ENCODE measurements at regions not wholly inside any gene's neighbourhood (a gene's known extent, or its start where the extent isn't known, plus 50 kb on each side); places are given as distances from the start of the nearest gene placed in this dataset.
"Not testable (repeated sequence)": the region's sequence is repeated elsewhere in the genome, so short reads cannot be mapped to it uniquely, and the experiment has no call there.

- DNase-seq (ENCODE audit: low read depth in 3 of 3): no peak
Measured at GRCh38 chr5:75002271-75002670, 50.1 kb downstream of the GCNT4 start.

GRCh38 chr5:74995926-74996325, 56.4 kb downstream of the GCNT4 start:
- no peak for DNase-seq (ENCODE audit: low read depth in 3 of 3)

- no peak for DNase-seq (ENCODE audit: low read depth in 3 of 3)
Measured at GRCh38 chr5:74994826-74995225, 57.5 kb downstream of the GCNT4 start.

GRCh38 chr5:74993743-74994142, 58.6 kb downstream of the GCNT4 start:
- no peak for DNase-seq (ENCODE audit: low read depth in 3 of 3)

- no peak for DNase-seq (ENCODE audit: low read depth in 3 of 3)
Measured at GRCh38 chr5:74992791-74993190, 59.6 kb downstream of the GCNT4 start.

GRCh38 chr5:74991522-74991921, 60.8 kb downstream of the GCNT4 start:
- no peak for DNase-seq (ENCODE audit: low read depth in 3 of 3)

GRCh38 chr5:74990194-74990593, 62.2 kb downstream of the GCNT4 start:
- no peak for DNase-seq (ENCODE audit: low read depth in 3 of 3)

- DNase-seq (ENCODE audit: low read depth in 3 of 3): no peak
Measured at GRCh38 chr5:74988273-74988983, 63.9 kb downstream of the GCNT4 start.

- no peak for DNase-seq (ENCODE audit: low read depth in 3 of 3)
Measured at GRCh38 chr5:74978345-74978744, 74.0 kb downstream of the GCNT4 start.

GRCh38 chr5:74977471-74977870, 74.9 kb downstream of the GCNT4 start:
- DNase-seq (ENCODE audit: low read depth in 3 of 3): no peak

- DNase-seq (ENCODE audit: low read depth in 3 of 3): no peak
Measured at GRCh38 chr5:74976651-74977050, 75.7 kb downstream of the GCNT4 start.

GRCh38 chr5:74975582-74975981, 76.8 kb downstream of the GCNT4 start:
- no peak for DNase-seq (ENCODE audit: low read depth in 3 of 3)

- no peak for DNase-seq (ENCODE audit: low read depth in 3 of 3)
Measured at GRCh38 chr5:74974451-74975091, 77.8 kb downstream of the GCNT4 start.

GRCh38 chr5:74973694-74974093, 78.7 kb downstream of the GCNT4 start:
- DNase-seq (ENCODE audit: low read depth in 3 of 3): no peak

GRCh38 chr5:74971947-74972460, 80.4 kb downstream of the GCNT4 start:
- DNase-seq (ENCODE audit: low read depth in 3 of 3): no peak

- not testable (repeated sequence) for DNase-seq (ENCODE audit: low read depth in 3 of 3)
Measured at GRCh38 chr5:74970891-74971290, 81.5 kb downstream of the GCNT4 start.

- DNase-seq (ENCODE audit: low read depth in 3 of 3): no peak
Measured at GRCh38 chr5:74969726-74970125, 82.6 kb downstream of the GCNT4 start.

- no peak for DNase-seq (ENCODE audit: low read depth in 3 of 3)
Measured at GRCh38 chr5:74966141-74967026, 86.0 kb downstream of the GCNT4 start.

- no peak for DNase-seq (ENCODE audit: low read depth in 3 of 3)
Measured at GRCh38 chr5:74963407-74963806, 89.0 kb downstream of the GCNT4 start.

GRCh38 chr5:74957906-74958305, 91.7 kb upstream of the FAM169A start:
- DNase-seq (ENCODE audit: low read depth in 3 of 3): no peak

GRCh38 chr5:74957029-74957784, 91.0 kb upstream of the FAM169A start:
- DNase-seq (ENCODE audit: low read depth in 3 of 3): no peak

GRCh38 chr5:74956278-74956677, 90.1 kb upstream of the FAM169A start:
- DNase-seq (ENCODE audit: low read depth in 3 of 3): no peak
